GM21576 (cell line): ENCODE measurements at regions not wholly inside any gene's neighbourhood (a gene's known extent, or its start where the extent isn't known, plus 50 kb on each side); places are given as distances from the start of the nearest gene placed in this dataset.
"Not testable (repeated sequence)": the region's sequence is repeated elsewhere in the genome, so short reads cannot be mapped to it uniquely, and the experiment has no call there.

Experiments
- ATAC-seq: cut with Tn5 transposase; IDR thresholded peaks from one replicate; pipeline ENCODE4 v1.9.1; 2021; ENCODE audit warnings: mild to moderate bottlenecking, moderate library complexity; ENCODE audit not compliant: unreplicated experiment

- no peak for ATAC-seq
Observed at GRCh38 chr13:82467626-82468025, 1414.6 kb downstream of the SLITRK1 start.

- ATAC-seq = not testable (repeated sequence)
Observed at GRCh38 chr13:82459575-82459974, 1422.7 kb downstream of the SLITRK1 start.

GRCh38 chr13:82458169-82458568 is 1424.1 kb downstream of the SLITRK1 start:
- ATAC-seq = no peak

GRCh38 chr13:82457548-82457947 is 1424.7 kb downstream of the SLITRK1 start:
- ATAC-seq = not testable (repeated sequence)

GRCh38 chr13:82447416-82448077 is 1434.7 kb downstream of the SLITRK1 start:
- ATAC-seq = no peak

GRCh38 chr13:82439159-82439904 is 1442.9 kb downstream of the SLITRK1 start:
- ATAC-seq = no peak

- ATAC-seq = no peak
Observed at GRCh38 chr13:82438320-82438719, 1444.0 kb downstream of the SLITRK1 start.

GRCh38 chr13:82436099-82436585 is 1446.1 kb downstream of the SLITRK1 start:
- ATAC-seq = no peak

- ATAC-seq = no peak
Observed at GRCh38 chr13:82432949-82433348, 1449.3 kb downstream of the SLITRK1 start.

- no peak for ATAC-seq
Observed at GRCh38 chr13:82412749-82413148, 1469.5 kb downstream of the SLITRK1 start.

- ATAC-seq = no peak
Observed at GRCh38 chr13:82407321-82407720, 1475.0 kb downstream of the SLITRK1 start.

GRCh38 chr13:82374719-82375118 is 1507.6 kb downstream of the SLITRK1 start:
- ATAC-seq = no peak

GRCh38 chr13:82370316-82370715 is 1512.0 kb downstream of the SLITRK1 start:
- no peak for ATAC-seq

- no peak for ATAC-seq
Observed at GRCh38 chr13:82364525-82364924, 1517.7 kb downstream of the SLITRK1 start.

- ATAC-seq = no peak
Observed at GRCh38 chr13:82358284-82358683, 1524.0 kb downstream of the SLITRK1 start.

GRCh38 chr13:82356667-82357410 is 1525.4 kb downstream of the SLITRK1 start:
- no peak for ATAC-seq

- no peak for ATAC-seq
Observed at GRCh38 chr13:82344867-82345266, 1537.4 kb downstream of the SLITRK1 start.

- no peak for ATAC-seq
Observed at GRCh38 chr13:82341116-82341515, 1541.2 kb downstream of the SLITRK1 start.

- no peak for ATAC-seq
Observed at GRCh38 chr13:82330499-82330898, 1551.8 kb downstream of the SLITRK1 start.

- no peak for ATAC-seq
Observed at GRCh38 chr13:82323101-82323500, 1559.2 kb downstream of the SLITRK1 start.

GRCh38 chr13:82305588-82305987 is 1576.7 kb downstream of the SLITRK1 start:
- no peak for ATAC-seq

GRCh38 chr13:82298106-82298505 is 1584.2 kb downstream of the SLITRK1 start:
- ATAC-seq = no peak
